Globus pallidus (tissue), 1 donor: ENCODE measurements at regions not wholly inside any gene's neighbourhood (a gene's known extent, or its start where the extent isn't known, plus 50 kb on each side); places are given as distances from the start of the nearest gene placed in this dataset.

Experiments
- DNase-seq: peaks from one replicate; pipeline ENCODE4 v3.0.0-alpha.2; 2015; ENCODE audit warnings: low spot score

DNA sequence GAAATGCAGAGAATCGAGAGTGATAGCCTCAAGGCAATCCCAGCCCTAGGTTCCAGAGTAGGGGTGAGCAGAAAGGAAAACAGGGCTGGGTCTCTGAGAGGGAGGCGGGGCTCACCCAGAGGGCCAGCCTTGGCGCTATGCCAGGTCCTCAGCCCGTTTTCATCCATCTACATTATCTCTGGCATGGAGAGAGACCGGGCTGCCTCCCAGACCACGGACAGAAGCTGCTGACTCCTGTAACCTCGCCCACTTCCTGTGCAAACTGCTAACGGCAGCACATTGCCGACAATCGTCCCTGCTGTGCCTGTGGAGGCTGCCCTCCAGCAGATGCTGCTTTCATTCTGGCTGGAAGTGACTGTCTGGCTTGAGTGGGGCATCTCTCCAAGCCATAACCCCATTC, 569.1 kb downstream of the NPHP4 start:
- DNase-seq: peak; percentile 7

DNA sequence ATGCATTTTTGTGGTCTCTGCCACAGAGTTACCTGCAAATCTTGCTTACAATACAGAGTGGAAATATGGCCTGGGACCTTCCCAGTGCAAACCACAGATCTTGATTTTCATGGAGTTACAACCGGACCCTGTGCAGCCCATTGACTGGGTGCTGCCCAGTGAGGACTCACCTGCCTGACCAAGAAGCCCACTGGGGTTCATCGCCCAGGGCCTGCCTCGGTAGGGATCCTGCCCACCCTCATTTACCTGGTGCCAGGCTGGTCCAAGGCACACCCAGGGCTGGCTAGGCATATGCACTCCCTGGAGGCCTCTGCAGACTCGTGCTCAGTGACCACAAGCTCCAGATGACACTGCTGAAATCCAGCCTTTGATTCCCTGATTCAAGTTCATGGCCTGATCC, 572.7 kb downstream of the NPHP4 start:
- DNase-seq: no peak

DNA sequence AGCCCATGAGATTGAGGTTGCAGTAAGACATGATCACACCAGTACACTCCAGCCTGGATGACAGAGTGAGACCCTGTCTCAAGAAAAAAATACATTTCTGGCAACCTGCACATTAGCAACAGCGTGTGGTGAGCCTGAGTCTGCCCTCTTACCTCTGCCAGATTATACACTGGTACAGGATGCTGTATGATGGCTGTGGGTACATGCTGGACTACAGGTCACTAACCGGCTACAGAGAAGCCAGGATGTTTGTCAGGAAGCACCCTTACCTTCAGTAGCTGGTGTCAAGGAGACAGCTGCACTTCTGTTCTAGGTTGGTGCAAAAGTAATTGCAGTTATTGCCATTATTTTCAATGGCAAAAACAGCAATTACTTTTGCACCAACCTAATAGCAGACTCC, 575.7 kb downstream of the NPHP4 start:
- no peak for DNase-seq

DNA sequence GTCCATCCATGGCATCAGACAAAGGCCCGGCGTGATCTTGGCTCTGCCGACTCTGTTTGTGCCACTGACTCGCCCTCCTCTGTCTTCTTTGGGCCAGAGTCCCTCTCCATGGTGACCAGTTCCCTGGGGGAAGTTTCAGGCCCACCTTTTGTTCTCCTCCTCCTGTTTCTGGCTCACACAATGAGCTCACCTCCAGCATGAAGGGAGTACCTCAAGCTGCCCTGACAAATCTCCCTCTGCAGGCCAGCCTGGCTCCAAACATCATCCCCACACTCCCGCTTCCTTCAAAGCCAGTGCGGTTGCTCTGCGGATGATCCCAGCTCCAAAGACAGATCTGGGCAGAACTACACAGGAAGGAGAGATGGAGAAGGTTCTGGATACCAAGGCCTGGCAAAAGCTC, 576.6 kb downstream of the NPHP4 start:
- DNase-seq: no peak

DNA sequence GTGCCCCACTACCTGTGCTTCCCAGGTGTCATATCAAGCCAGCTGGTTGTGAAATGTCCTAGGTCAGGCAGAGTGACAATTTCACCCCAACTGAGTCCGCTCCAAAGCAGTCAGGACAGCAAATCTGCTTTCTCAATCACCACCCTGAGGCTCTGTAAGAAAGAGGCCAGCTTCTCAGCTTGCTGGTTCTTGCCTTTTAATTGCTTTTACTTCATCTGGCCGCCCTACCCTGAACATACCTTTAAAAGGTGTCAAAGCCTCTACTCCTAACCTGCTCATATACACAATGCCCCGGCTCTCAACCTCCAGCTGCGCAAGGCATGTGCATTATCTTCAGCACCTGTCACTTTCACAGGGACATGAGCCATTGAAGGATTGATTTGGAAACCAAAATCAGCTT, 581.6 kb downstream of the NPHP4 start:
- no peak for DNase-seq

DNA sequence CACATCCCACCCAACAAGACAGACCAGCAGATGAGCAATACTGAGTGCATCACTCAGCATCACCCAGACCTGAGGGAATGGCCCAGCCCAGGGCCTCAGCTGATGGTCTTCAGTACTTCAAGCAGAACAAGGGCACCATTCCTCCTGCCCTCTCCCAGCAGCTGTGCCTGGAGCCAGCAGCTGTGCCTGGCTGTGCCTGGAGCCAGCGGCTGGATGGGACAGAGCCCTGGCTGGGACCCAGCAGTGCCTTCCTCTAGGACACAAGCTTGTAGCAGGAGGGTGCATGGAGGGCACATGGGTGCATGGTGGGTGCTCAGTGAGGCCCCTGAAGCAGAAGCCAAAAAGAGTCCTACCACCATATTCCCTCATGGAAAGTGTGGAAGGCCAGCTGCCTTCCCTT, 583.8 kb downstream of the NPHP4 start:
- DNase-seq: peak; percentile 58

DNA sequence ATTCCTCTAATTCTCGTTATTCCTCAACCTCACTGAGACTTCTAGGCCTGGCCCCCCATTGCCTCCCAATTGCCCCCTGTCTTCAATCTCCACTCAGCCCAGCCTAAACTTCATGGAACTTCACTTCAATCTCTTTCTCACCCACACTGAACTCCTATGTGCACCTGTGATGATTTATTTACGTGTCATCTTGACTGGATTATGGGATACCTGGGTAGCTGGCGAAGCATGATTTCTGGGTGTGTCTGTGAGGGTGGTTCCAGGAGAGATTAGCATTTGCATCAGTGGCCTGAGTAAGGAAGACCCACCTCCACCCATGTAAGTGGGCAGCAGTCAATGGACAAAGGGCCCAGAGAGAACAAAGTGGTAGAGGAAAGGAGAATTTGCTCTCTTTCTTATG, 587.0 kb downstream of the NPHP4 start:
- no peak for DNase-seq

DNA sequence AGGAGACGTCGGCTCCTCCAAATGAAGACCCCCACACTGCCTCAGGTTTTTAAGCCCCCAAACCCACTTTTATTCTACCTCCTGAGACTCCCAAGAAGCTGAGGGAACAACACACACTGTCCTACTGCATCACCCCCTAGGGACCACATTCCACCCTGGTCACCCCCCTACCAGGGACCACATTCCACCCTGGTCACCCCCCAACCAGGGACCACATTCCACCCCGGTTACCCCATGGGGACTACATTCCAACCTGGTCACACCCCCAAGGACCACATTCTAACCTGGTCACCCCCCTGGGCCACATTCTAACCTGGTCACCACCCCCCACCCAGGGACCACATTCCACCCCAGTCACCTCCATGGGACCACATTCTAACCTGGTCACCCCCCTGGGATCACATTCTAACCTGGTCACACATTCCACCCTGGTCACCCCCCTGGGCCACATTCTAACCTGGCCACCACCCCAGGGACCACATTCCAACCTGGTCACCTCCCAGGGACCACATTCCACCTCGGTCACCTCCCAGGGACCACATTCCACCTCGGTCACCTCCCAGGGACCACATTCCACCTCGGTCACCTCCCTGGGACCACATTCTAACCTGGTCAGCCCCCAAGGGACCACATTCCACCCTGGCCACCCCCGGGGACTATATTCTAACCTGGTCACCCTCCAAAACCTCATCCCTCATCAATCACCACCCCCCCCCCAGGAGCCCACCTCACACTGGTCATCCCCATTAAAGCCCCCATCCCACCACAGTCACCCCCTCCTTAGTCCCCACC, 587.6 kb downstream of the NPHP4 start:
- no peak for DNase-seq

DNA sequence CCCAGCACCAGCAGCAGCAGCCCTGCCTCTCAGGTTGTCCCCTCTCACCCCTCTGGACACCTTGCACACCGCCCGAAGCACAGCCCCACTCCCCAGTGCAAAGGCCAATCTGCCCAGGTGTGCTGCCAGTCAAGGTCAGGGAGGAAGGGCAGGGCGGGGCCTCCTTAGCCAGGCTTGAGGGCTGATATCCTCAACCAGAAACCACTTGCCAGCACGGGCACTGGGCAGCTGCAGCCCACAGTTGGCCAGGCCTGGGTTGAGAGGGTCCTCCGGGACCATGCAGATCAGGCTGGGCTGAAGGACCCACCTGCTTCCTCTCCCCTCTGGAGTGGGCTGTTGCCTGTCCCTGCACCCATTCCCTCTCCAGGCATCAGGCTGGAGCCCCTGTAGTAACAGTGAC, 588.3 kb downstream of the NPHP4 start:
- no peak for DNase-seq

DNA sequence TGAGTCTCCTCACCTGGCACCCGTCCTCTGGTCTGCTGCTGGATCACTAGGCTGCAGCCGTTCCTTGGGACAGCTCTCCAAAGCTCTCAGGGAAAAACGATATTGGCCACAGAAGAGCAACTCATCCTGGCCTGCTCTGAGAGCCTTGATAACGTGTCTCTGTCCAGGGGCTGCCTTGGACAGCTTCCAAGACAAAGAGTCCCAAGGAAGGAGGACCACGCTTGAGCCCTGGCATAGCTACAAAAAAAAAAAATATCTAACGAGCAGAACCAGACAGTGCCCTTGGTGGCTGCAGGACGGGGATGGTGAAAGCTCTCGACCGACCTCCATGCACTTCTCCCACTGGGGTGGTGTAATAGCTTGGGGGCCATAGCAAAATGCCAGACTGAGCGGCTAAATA, 589.6 kb downstream of the NPHP4 start:
- no peak for DNase-seq

DNA sequence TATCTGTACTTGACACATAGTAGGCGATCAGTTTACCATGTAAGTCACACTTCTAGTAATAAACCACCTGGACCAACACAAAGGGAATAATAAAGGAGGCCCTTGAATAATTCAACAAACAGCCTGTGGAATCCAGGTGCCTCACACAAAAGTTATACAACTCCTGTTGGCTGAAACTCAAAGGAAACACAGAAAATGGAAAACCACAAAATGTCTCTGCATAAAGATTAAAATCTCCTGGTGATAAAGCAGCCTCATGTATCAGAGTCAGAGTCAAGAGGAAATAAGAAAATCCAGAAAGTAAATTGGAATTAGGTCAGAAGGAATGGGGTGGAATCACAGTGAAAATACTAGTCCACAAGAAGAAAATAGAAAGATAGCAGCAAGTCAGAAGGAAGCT, 592.5 kb downstream of the NPHP4 start:
- no peak for DNase-seq

DNA sequence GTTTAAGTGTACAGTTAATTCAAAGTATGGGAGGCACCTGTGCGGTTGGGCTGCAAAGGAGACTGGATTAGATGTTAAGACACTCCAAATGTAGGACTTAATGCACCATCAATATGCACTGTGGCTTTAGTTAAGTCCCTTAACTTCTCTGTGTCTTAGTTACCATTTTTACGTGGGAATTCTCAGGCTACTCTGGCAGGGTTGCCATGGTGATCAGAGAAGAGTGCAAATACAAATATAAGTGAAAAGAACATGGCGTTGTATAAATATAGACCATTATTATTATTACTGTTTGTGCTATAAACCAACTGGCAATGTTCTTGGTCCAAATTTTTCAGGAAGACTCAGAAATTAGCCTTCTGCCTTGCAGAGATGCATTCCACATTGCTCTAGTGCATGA, 595.6 kb downstream of the NPHP4 start:
- DNase-seq: no peak

DNA sequence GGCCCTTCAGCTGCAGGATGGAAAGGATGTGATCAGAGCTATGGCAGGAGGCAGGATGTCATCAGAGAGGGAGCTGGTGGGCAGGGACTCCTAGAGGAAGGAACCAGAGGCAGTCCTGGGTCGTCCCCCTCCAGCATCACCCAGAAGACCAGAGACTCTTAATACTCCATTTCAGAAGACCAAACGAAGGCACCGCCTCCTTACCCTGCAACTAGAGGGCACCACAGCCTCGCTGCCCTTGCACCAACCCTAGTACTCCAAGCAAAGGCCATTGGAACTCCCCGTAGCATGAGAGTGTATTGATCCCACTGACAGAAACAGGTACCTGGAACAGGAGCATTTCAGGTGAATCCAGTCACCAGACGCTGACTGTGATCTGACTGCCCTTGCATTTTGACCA, 598.1 kb downstream of the NPHP4 start:
- DNase-seq: no peak

DNA sequence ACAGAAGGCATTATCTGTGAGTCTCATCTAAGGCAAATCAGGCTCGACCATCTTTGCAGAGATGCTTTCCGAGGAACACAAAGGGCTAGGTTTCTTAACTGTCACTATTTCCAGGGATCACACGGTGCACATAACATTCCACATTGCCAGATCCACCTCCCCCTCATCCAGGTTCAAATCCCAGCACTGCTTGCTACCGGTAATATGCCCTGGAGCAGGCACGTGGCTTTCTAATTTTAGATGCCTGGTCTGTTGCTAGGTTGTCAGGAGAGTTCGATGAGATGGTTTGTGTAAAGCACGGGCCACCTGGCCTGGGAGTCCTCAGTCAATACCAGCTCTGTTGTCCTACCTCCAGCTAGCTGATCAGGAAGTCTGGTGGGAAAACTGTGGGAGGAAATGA, 598.6 kb downstream of the NPHP4 start:
- no peak for DNase-seq

DNA sequence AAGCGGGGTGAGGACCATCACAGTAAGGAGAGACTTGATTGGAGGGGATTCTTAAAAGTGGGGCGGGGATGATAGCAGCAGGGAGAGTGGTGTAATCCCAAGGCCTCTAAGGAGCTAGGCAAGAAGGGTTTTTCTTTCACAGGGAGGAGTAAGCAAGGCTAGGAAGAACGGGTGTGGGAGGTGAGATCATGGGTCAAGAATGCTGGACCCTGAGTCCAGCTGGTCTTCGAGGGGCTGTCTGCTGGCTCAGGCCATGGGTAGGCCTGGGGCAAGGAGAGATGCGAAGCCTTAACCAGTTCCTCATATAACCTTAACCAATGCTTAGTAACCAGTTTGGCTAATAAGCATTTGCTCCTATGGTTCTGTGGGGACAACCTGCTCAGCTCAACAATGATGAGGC, 599.1 kb downstream of the NPHP4 start:
- no peak for DNase-seq

DNA sequence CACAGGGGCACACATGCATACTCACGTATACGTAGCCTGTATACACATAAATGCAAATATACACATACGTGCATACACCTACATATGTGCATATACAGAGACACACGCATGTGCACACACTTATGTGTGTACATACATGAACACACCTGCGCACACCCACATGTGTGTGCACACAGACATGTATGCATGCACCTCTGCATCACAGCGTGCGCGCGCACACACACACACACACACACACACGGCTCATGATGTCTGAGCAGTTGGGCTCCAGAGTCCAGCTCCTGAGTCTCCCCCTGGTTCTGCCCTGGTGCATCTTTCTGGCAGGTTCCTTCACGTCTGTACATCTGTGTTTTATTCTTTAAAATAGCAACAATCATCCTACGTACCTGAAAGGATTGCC, 600.5 kb downstream of the NPHP4 start:
- no peak for DNase-seq

DNA sequence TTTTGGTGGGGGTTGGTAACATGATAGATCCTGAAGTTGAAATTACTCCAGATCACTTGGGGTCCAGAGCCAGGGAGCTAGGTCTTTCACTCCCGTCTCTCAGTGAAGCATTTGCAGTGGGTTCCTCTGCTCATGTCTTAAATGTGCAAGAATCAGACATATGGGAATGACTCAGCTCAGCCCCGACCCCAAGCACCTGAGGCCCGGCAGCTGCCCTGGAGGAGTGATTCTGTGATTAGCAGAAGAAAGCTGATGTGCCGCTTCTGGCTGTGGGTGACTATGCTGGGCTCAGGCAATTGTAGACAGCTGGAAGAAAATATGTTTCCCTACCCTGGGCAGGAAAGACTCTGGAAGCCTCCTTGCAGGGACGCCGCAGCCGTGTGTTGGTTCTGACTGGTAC, 601.7 kb downstream of the NPHP4 start:
- DNase-seq: no peak

DNA sequence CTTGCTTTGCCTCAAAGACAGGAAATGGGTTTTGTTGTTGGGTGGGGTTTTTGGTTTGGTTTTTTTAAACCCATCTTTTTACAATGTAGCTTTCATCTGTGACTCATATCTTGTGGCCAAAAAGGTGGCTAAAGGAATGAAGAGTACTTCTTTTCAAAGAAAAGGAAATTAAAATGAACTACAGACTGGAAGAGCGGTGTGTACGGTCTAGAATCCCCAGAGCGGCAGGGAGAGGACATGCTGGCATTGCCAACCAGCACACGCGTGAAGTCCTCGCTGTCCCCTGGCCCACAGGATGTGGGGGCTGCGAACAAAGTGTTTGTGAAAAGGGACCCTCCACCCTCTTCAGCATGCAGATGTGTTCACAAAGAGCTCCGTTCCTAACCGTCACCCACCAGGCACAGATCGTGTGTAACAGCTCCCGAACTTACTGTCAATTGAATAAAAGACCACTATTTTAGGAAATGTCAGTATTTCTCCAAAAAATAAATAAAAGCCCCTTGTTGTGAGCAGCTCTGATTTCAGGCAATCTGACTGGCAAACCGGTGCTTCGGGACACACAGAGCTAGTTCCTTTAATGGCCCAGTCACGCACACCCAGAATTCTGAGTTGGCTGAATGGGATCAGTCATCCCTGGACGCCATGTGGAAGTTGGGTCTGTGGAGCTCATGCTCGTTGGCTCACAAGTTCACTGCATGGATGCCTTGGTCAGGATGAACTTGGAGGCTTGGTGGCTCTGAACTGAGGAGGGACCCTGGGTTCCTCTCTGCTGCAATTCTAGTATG, 602.9 kb downstream of the NPHP4 start:
- no peak for DNase-seq

DNA sequence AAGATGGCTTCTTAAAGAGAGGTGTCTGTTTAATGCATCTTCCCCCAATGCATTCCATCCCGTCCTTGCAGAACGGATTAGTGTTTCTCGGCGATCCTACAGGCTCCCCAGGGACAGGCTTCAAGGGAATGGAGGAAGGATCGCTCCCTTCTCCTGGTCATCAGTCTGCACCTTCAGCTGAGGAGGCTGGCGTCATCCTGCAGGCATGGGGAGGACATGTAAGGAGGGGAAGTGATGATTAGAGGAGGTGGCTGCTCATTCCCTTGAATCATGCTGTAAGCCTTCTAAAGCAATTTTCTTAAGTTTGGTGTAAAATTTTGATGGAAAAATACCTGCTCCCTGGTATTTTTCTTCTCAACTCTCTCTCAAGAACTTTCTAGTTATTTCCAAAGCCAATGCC, 603.6 kb downstream of the NPHP4 start:
- DNase-seq: no peak

DNA sequence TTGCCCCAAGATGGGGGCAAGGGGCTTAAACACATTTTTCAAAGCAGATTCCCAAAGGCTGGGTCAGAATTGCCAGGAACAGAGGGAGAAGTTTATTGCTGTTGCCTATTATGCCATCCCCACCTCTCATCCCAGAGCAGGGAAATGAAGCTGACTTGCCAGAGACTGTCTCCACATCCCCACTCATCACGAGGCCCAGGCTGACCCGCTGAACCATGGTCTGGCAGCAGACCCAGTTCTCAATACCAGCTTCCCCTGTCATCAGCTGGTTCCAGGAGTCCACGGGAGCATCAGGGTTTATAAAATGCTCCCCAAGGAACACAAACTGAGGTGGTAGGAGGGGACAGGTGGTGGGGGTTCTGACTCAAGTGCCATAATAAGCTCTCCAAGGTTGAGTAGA, 605.9 kb downstream of the NPHP4 start:
- no peak for DNase-seq

DNA sequence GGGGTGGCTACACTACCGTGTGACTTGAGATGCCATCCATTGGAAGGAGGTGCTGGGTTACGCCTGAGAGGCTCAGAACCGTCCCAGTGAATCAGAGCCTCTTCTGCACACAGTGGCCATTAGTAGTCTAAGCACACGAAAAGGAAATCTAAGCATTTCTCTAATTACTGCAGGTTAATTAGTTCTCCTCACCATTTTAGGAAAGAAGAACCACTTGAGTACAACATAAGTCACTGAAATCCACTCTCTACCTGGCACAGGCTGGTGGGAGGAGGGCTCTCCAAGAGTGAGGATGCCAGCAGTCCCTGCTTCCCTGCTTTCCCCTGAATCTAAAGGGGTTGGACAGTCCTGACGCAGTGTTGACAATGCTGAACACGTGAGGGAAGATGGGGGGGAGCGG, 606.3 kb downstream of the NPHP4 start:
- no peak for DNase-seq

DNA sequence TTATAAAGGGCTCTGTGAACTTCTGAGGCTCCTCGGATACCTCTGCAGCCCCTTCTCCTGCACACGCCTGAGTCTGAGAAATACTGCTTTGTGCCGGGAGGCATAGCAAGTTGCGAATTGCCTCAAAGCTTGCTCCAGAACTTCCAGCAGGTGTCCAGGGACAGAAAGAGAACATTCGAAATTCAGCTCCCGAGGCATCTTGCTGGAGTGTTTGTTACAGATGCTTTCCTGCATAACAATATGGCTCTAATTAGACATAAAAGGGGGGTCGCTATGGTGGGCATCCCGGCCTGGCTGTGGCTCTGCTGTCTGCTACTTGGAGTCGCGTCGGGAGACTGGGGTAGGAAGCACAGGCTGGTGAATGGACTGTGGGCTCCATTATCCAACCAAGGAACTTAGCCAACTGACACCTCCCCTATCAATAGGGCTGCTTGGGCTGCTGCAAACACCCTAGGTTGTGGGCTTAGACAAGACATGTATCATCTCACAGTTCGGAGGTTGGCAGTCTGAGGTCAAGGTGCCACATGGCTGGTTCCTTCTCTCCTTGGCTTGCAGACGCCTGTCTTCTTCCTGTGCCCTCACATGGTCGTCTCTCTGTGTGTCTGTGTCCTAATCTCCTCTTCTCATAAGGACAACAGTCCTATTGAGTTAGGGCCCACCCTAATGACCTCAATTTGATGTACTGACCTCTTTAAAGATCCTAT, 607.0 kb downstream of the NPHP4 start:
- no peak for DNase-seq

DNA sequence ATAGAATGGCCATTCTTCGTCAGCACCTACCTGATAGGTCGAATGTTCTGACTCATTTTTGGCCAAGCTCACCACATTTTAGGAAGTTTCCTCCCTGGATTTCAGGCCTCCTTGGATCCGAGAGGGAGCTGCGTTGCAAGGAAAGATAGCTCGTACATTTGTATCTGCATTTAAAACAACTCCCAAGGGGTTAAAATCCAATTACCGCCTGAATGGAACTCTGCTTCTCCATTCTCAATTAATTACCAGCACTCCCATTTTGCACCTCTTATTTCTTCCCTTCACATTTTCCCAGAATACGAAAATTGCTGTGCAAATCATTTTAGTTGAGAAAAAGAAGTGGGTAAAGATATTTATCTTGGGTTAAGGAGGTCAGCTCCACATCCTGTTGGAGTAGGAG, 610.7 kb downstream of the NPHP4 start:
- DNase-seq: no peak
